ENCODE measurements at regions not wholly inside any gene's neighbourhood (a gene's known extent, or its start where the extent isn't known, plus 50 kb on each side); places are given as distances from the start of the nearest gene placed in this dataset.

DNA sequence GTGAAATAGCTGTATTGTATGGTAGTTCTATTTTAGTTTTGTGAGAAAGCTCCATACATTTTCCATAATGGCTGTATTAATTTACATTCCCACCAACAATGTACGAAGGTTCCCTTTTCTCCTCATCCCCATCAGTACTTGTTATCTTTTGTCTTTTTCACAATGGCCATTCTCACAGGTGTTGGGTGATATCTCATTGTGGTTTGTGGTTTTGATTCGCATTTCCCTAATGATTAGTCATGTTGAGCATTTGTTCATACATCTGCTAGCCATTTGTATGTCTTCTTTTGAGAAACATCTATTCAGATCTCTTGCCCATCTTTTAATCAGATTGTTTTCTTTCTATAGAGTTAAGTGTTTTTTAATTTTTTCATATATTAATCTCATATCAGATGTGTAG lies 931.9 kb downstream of the IGSF11 start:
- no peak for TF ChIP-seq POLR2AphosphoS5 (IDR thresholded peaks at IDR 0.05; ENCODE audit: low read depth)
- TF ChIP-seq, protein P1, sequence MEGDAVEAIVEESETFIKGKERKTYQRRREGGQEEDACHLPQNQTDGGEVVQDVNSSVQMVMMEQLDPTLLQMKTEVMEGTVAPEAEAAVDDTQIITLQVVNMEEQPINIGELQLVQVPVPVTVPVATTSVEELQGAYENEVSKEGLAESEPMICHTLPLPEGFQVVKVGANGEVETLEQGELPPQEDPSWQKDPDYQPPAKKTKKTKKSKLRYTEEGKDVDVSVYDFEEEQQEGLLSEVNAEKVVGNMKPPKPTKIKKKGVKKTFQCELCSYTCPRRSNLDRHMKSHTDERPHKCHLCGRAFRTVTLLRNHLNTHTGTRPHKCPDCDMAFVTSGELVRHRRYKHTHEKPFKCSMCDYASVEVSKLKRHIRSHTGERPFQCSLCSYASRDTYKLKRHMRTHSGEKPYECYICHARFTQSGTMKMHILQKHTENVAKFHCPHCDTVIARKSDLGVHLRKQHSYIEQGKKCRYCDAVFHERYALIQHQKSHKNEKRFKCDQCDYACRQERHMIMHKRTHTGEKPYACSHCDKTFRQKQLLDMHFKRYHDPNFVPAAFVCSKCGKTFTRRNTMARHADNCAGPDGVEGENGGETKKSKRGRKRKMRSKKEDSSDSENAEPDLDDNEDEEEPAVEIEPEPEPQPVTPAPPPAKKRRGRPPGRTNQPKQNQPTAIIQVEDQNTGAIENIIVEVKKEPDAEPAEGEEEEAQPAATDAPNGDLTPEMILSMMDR (conservative IDR thresholded peaks at IDR 0.05; ENCODE audit: low read depth in 2 of 2), result no peak
- no peak for TF ChIP-seq EZH2phosphoT487 (IDR thresholded peaks at IDR 0.05; ENCODE audit: unreplicated experiment)
- no peak for TF ChIP-seq EZH2 (IDR thresholded peaks at IDR 0.05; ENCODE audit: low read depth, unreplicated experiment)
- no peak for TF ChIP-seq CREB1 (CRISPR knock-in tag; IDR thresholded peaks at IDR 0.05; ENCODE audit: low read depth)

Data from GM23338 (cell line).